K562 (cell line): ENCODE measurements at regions not wholly inside any gene's neighbourhood (a gene's known extent, or its start where the extent isn't known, plus 50 kb on each side); places are given as distances from the start of the nearest gene placed in this dataset.

ENCODE experiments used
- ATAC-seq: fragments of 200-7000 bp; cut with Tn5 transposase; 3 replicates; pipeline ENCODE4 v1.9.1; 2020; ENCODE audit warnings: moderate library complexity
- BruUV-seq: library from RNA; stranded (reverse); fragments of 400-500 nt; replicated peaks from 2 replicates; lab custom pipeline; 2021; lab: Mats Ljungman, UMichigan
- CTCF ChIA-PET: fragments of 300-600 bp; formaldehyde crosslinking; extraction: SDS; loops from one replicate; lab custom pipeline; 2021; ENCODE audit warnings: low intra/inter-chr PET ratio; lab: Yijun Ruan, JAX
- POLR2A ChIA-PET: fragments of 300-600, 350-650 bp; sonication (Branson Sonifier 250); formaldehyde crosslinking; extraction: SDS; loops from one replicate; lab custom pipeline; 2021; ENCODE audit warnings: antibody characterized with exemption, inconsistent platforms; lab: Yijun Ruan, JAX
- DNase-seq, 4 experiments: peaks; one replicate each; pipeline versions ENCODE4 v3.0.0 to v3.0.0-alpha.2; 2011 to 2018; ENCODE audit warnings: low spot score in 3 of 4, mixed read lengths in 3 of 4; ENCODE audit errors: extremely low read depth in 1 of 4
- FAIRE-seq: peaks from 2 replicates; lab custom pipeline; 2011; peaks lifted over from hg19 to GRCh38; lab: Jason Lieb, UNC
- H2AFZ ChIP-seq: 2 replicates; pipeline ENCODE4 v1.6.0; 2011; ENCODE audit warnings: low read depth, low read length, control low read depth, inconsistent platforms
- H3K27ac ChIP-seq: fragments of 200-600 bp; 3 replicates; pipeline ENCODE4 v1.8.0; 2011; ENCODE audit warnings: low read depth, mild to moderate bottlenecking, control low read depth, inconsistent platforms, low read length, moderate library complexity, mixed read lengths; ENCODE audit errors: extremely low read depth
- H3K27me3 ChIP-seq, 2 experiments: fragments of 300-600 bp in 1 of 2; 2 replicates in 1 of 2; 3 replicates in 1 of 2; pipeline versions ENCODE4 v1.6.0 to v1.8.0; 2011; ENCODE audit warnings: inconsistent platforms in 2 of 2, low read length in 2 of 2, mild to moderate bottlenecking in 1 of 2, mixed read lengths in 1 of 2, moderate library complexity in 1 of 2; ENCODE audit not compliant: control insufficient read depth in 2 of 2, insufficient read depth in 2 of 2
- H3K36me3 ChIP-seq: fragments of 300-600 bp; 3 replicates; pipeline ENCODE4 v1.8.0; 2011; ENCODE audit warnings: mild to moderate bottlenecking, low read length, inconsistent platforms; ENCODE audit not compliant: control insufficient read depth, insufficient read depth
- H3K4me1 ChIP-seq, 2 experiments: fragments of 200-600 bp in 1 of 2; replicated peaks in 1 of 2; 2 replicates in 1 of 2; 3 replicates in 1 of 2; pipeline versions ENCODE4 v1.5.1 to v1.8.0; 2011; ENCODE audit warnings: inconsistent platforms in 2 of 2, low read length in 2 of 2, mild to moderate bottlenecking in 1 of 2, mixed read lengths in 1 of 2, moderate library complexity in 1 of 2; ENCODE audit not compliant: control insufficient read depth in 2 of 2, insufficient read depth in 2 of 2
- H3K4me2 ChIP-seq: 2 replicates; pipeline ENCODE4 v1.6.1; 2011; ENCODE audit warnings: low read length, control low read depth, inconsistent platforms, mixed read lengths; ENCODE audit not compliant: insufficient read depth
- H3K4me3 ChIP-seq: fragments of 200-600 bp; sonication (generic), shearing (Covaris generic); 2 replicates; pipeline ENCODE4 v1.5.1; 2016; ENCODE audit warnings: control low read depth, inconsistent platforms
- H3K79me2 ChIP-seq: fragments of 200-600 bp; 3 replicates; pipeline ENCODE4 v1.8.0; 2011; ENCODE audit warnings: low read length, inconsistent platforms; ENCODE audit not compliant: control insufficient read depth, insufficient read depth
- H3K9ac ChIP-seq, 2 experiments: 2 replicates each; pipeline versions ENCODE4 v1.6.0 to v1.6.1; 2011; ENCODE audit warnings: low read depth in 2 of 2, low read length in 2 of 2, control low read depth in 1 of 2, inconsistent platforms in 1 of 2, mild to moderate bottlenecking in 1 of 2, mixed read lengths in 1 of 2; ENCODE audit not compliant: insufficient read depth in 1 of 2
- H3K9me1 ChIP-seq: one replicate; pipeline ENCODE4 v1.6.0; 2011; ENCODE audit warnings: inconsistent platforms, mild to moderate bottlenecking, low read length, moderate library complexity; ENCODE audit not compliant: control insufficient read depth, insufficient read depth
- H3K9me3 ChIP-seq: replicated peaks from 2 replicates; pipeline ENCODE4 v1.5.1; 2011; ENCODE audit warnings: low read depth, low read length, inconsistent platforms; ENCODE audit not compliant: control insufficient read depth, insufficient read depth
- H4K20me1 ChIP-seq: replicated peaks from 2 replicates; pipeline ENCODE4 v1.6.1; 2011; ENCODE audit warnings: low read length, inconsistent platforms, mixed read lengths; ENCODE audit not compliant: control insufficient read depth, insufficient read depth
- CEBPB ChIP-seq: fragments of 450-650 bp; IDR thresholded peaks from 2 replicates; pipeline ENCODE4 v1.6.1; 2016; ENCODE audit warnings: missing genetic modification characterization, missing compliant biosample characterization
- CREB1 ChIP-seq, 2 experiments: sonication (generic) in 1 of 2; formaldehyde crosslinking in 1 of 2; IDR thresholded peaks; 2 replicates each; pipeline versions ENCODE4 v1.6.1 to v1.8.0; 2012 to 2022; ENCODE audit warnings: inconsistent platforms in 1 of 2, mild to moderate bottlenecking in 1 of 2, missing genetic modification reagents in 1 of 2, moderate library complexity in 1 of 2
- CREM ChIP-seq: IDR thresholded peaks from 2 replicates; pipeline ENCODE4 v1.6.1; 2014; ENCODE audit warnings: antibody characterized with exemption, low read depth
- CXXC5 ChIP-seq: fragments of 250-450 bp; sonication (Bioruptor Pico); IDR thresholded peaks from 2 replicates; pipeline ENCODE4 v1.8.0; 2022; ENCODE audit warnings: inconsistent platforms, mild to moderate bottlenecking, moderate library complexity
- DNMT1 ChIP-seq: fragments of 450-650 bp; IDR thresholded peaks from 2 replicates; pipeline ENCODE4 v1.6.1; 2016; ENCODE audit warnings: antibody characterized with exemption, mild to moderate bottlenecking
- EWSR1 ChIP-seq: fragments of 450-650 bp; IDR thresholded peaks from 2 replicates; pipeline ENCODE4 v1.6.1; 2018; ENCODE audit warnings: borderline replicate concordance, mild to moderate bottlenecking, low read depth, moderate library complexity; ENCODE audit not compliant: partially characterized antibody
- FOXK2 ChIP-seq, 2 experiments: fragments of 450-650 bp; IDR thresholded peaks in 1 of 2; conservative IDR thresholded peaks in 1 of 2; 2 replicates each; pipeline ENCODE4 v1.6.1; 2016; ENCODE audit warnings: low read depth in 2 of 2, mild to moderate bottlenecking in 1 of 2
- HMGN3 ChIP-seq: IDR thresholded peaks from 2 replicates; pipeline ENCODE4 v1.6.1; 2011; ENCODE audit warnings: borderline replicate concordance, low read depth, mild to moderate bottlenecking, mixed read lengths, low read length; ENCODE audit not compliant: insufficient read length; ENCODE audit errors: extremely low read depth
- MEIS2 ChIP-seq: fragments of 450-650 bp; IDR thresholded peaks from 2 replicates; pipeline ENCODE4 v1.6.1; 2014; ENCODE audit warnings: mild to moderate bottlenecking; ENCODE audit not compliant: partially characterized antibody
- MTA2 ChIP-seq: fragments of 450-650 bp; IDR thresholded peaks from 2 replicates; pipeline ENCODE4 v1.6.1; 2016; ENCODE audit warnings: low read depth
- NFIC ChIP-seq: fragments of 450-650 bp; IDR thresholded peaks from 2 replicates; pipeline ENCODE4 v1.6.1; 2017; ENCODE audit warnings: mild to moderate bottlenecking, inconsistent platforms
- POLR3A ChIP-seq: IDR thresholded peaks from 2 replicates; pipeline ENCODE4 v1.6.1; 2011; ENCODE audit warnings: borderline replicate concordance, mild to moderate bottlenecking, moderate library complexity; ENCODE audit not compliant: insufficient read length, insufficient read depth; ENCODE audit errors: extremely low read depth
- RUNX1 ChIP-seq: sonication (generic); IDR thresholded peaks from 2 replicates; pipeline ENCODE4 v1.6.1; 2016; ENCODE audit warnings: antibody characterized with exemption, low read depth
- SMARCA4 ChIP-seq: fragments of 450-650 bp; IDR thresholded peaks from 2 replicates; pipeline ENCODE4 v1.6.1; 2016
- WHSC1 ChIP-seq: IDR thresholded peaks from one replicate; pipeline ENCODE4 v1.6.1; 2012; ENCODE audit warnings: low read length, control low read depth, inconsistent platforms
- ZC3H8 ChIP-seq: fragments of 450-650 bp; IDR thresholded peaks from 2 replicates; pipeline ENCODE4 v1.6.1; 2017
- ZFX ChIP-seq: sonication (generic); formaldehyde crosslinking; IDR thresholded peaks from 2 replicates; pipeline ENCODE4 v1.8.0; 2022; ENCODE audit warnings: mild to moderate bottlenecking, missing genetic modification reagents, moderate library complexity
- ZKSCAN3 ChIP-seq: fragments of 250-450 bp; sonication (Bioruptor Pico); IDR thresholded peaks from 2 replicates; pipeline ENCODE4 v1.4.0; 2020
- ZNF436 ChIP-seq: fragments of 250-450, 450-650 bp; sonication (Bioruptor Pico); formaldehyde crosslinking; IDR thresholded peaks from 2 replicates; pipeline ENCODE4 v1.7.0; 2020; ENCODE audit warnings: mild to moderate bottlenecking
- WGBS: fragments of 100-300 bp; shearing (Covaris generic); methylation state at CpG from one replicate; pipeline ENCODE4 v1.1.6; 2016; ENCODE audit warnings: low coverage, mixed read lengths; ENCODE audit not compliant: insufficient coverage; ENCODE audit errors: missing lambda C conversion rate; 5-methylcytosine and 5-hydroxymethylcytosine counted together
- in situ Hi-C: fragments of 300-500 bp; cut with MboI; formaldehyde crosslinking; loops from 4 replicates; pipeline ENCODE4 v1.15.0; 2018; ENCODE audit warnings: inconsistent platforms, mixed read lengths
- intact Hi-C: fragments of 100-400 bp; cut with micrococcal nuclease; formaldehyde crosslinking; loops from 2 replicates; pipeline ENCODE4 v1.14.2; 2022
- TF ChIP-seq, protein P1 (sequence below): IDR thresholded peaks from 3 replicates; pipeline ENCODE4 v1.6.1; 2011; ENCODE audit warnings: borderline replicate concordance, mild to moderate bottlenecking; ENCODE audit not compliant: insufficient read length, insufficient read depth
- TF ChIP-seq, protein P2 (sequence below), 2 experiments: fragments of 250-450 bp in 1 of 2; fragments of 450-650 bp in 1 of 2; sonication (Bioruptor Pico) in 1 of 2; IDR thresholded peaks; 2 replicates each; pipeline versions ENCODE4 v1.6.1 to v1.8.0; 2016 to 2021; ENCODE audit warnings: mild to moderate bottlenecking in 2 of 2, moderate library complexity in 2 of 2, missing compliant biosample characterization in 1 of 2, missing genetic modification characterization in 1 of 2

DNA sequence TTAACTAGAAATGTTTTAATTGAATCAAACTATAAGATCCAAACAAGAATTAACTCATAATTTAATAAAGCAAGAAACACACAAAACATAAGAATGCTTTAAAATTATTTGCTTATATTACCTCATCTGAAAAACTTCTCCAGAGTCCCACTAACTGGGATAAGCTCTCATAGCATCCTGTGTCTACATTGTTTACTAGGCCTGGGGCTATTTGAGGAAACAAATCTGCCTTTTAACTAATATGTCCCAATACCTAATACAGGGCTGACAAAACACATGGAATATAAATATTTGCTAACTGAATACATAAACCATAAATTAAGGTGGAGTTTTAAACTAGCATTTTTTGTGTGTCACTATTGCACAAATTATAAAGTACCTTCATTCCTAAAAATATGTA is 1399.8 kb upstream of the SLC10A2 start (continued):
- no peak for TF ChIP-seq MEIS2

DNA sequence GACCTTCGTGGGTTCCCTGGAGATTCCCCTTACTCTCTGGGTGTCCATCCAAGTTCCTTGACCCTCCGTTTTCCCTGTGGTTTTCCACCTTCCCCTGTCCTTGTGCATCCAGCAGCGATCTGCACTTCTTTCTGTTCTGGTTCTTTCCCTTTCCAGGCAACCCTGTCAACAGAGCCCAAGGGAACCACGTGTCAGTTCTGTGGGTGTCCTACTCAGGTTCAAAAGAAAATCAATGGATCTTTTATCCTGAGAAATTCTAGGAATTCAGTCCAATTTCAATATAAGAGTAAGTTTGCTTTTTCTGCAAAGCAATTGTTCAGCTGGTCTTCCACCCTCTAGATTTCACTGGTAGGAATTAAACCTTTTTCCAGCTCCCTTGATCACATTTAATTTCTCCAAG is 1394.8 kb upstream of the SLC10A2 start:
- no peak for FAIRE-seq
- no peaks in the 10 kb centered on the region for H3K36me3 ChIP-seq
- no peak for DNase-seq
- in situ Hi-C loops = no loop called here
- no peaks in the 10 kb centered on the region for H3K27me3 ChIP-seq
- no peaks in the 10 kb centered on the region for H3K9me1 ChIP-seq
- H4K20me1 ChIP-seq = no peaks in the 10 kb centered on the region
- no peak overlapping the region for H2AFZ ChIP-seq
- no peak overlapping the region for H3K4me3 ChIP-seq
- no peak for ATAC-seq
- H3K4me1 ChIP-seq = no peaks in the 10 kb centered on the region
- H3K4me2 ChIP-seq = no peak overlapping the region
- no TSS peak for BruUV-seq
- POLR2A ChIA-PET = interaction anchor here (0.6 kb wide), 1 partner anchor 769 kb away, joined by 3 read pairs; no protein-coding TSS in a partner anchor
- WGBS = 4% methylated on average over 2 of the region's 4 CpGs
- intact Hi-C loops = no loop called here
- TF ChIP-seq CREM = no peak
- no peak for TF ChIP-seq HMGN3
- no peak for TF ChIP-seq POLR3A
- no peak for TF ChIP-seq ZC3H8
- TF ChIP-seq MTA2 = no peak
- no peak for TF ChIP-seq WHSC1
- TF ChIP-seq, protein P1, sequence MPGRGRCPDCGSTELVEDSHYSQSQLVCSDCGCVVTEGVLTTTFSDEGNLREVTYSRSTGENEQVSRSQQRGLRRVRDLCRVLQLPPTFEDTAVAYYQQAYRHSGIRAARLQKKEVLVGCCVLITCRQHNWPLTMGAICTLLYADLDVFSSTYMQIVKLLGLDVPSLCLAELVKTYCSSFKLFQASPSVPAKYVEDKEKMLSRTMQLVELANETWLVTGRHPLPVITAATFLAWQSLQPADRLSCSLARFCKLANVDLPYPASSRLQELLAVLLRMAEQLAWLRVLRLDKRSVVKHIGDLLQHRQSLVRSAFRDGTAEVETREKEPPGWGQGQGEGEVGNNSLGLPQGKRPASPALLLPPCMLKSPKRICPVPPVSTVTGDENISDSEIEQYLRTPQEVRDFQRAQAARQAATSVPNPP = no peak
- TF ChIP-seq, protein P2, sequence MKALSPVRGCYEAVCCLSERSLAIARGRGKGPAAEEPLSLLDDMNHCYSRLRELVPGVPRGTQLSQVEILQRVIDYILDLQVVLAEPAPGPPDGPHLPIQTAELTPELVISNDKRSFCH (CRISPR knock-in tag; IDR thresholded peaks at IDR 0.05) = no peak
- TF ChIP-seq, protein P2 (tag; IDR thresholded peaks at IDR 0.05) = no peak
- TF ChIP-seq SMARCA4 = no peak
- TF ChIP-seq CREB1 (IDR thresholded peaks at IDR 0.05) = no peak
- TF ChIP-seq CREB1 (CRISPR knock-in tag; IDR thresholded peaks at IDR 0.05) = no peak
- no peak for TF ChIP-seq DNMT1
- no peak for TF ChIP-seq EWSR1
- TF ChIP-seq ZNF436 (CRISPR knock-in tag) = no peak
- no peak for TF ChIP-seq CEBPB (tag)
- no peak for TF ChIP-seq ZFX
- no peak for TF ChIP-seq NFIC
- TF ChIP-seq ZKSCAN3 (CRISPR knock-in tag) = no peak
- no peak for TF ChIP-seq CXXC5 (CRISPR knock-in tag)
- no peak for TF ChIP-seq RUNX1
- no peak for TF ChIP-seq FOXK2 (conservative IDR thresholded peaks at IDR 0.05 in 1 of 2, IDR thresholded peaks at IDR 0.05 in 1 of 2; ENCODE audit: low read depth in 2 of 2)
- TF ChIP-seq, all 486 proteins: peak for 0
- CTCF ChIA-PET = no interaction called here
- H3K9ac ChIP-seq = no peak overlapping the region
- no peaks in the 10 kb centered on the region for H3K79me2 ChIP-seq
- no peak overlapping the region for H3K27ac ChIP-seq
- no peaks in the 10 kb centered on the region for H3K9me3 ChIP-seq
